HG03095 (cell line): ENCODE measurements at regions not wholly inside any gene's neighbourhood (a gene's known extent, or its start where the extent isn't known, plus 50 kb on each side); places are given as distances from the start of the nearest gene placed in this dataset.
A peak's percentile ranks its signal among the peaks of the same experiment; 100 is the strongest.

ENCODE experiments used
- ATAC-seq: cut with Tn5 transposase; IDR thresholded peaks from one replicate; pipeline ENCODE4 v1.9.1; 2021; ENCODE audit warnings: moderate library complexity; ENCODE audit not compliant: unreplicated experiment

GRCh38 chr6:1545654-1546053 is 64.1 kb upstream of the FOXC1 start:
- no peak for ATAC-seq

DNA sequence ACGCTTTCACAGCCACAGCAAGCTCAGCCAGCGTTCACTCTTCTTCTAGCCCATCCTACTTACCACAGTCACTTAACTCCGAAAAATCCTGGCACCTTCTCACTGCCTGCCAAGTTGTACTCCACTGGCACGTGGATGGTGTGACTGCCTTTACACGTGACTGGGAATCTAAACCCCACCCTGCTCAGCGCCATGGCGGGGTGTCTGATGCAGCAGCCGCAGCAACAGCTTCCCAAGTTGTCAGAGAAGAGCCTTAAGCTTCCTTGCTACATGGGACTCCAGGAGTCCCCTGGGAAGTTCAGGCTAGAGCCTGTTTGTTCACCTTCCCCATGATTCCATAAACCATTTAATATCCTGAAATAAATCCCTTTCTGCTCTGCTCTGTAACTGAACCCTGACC is 61.9 kb upstream of the FOXC1 start:
- ATAC-seq = no peak

GRCh38 chr6:1551249-1551648 is 58.5 kb upstream of the FOXC1 start:
- no peak for ATAC-seq

DNA sequence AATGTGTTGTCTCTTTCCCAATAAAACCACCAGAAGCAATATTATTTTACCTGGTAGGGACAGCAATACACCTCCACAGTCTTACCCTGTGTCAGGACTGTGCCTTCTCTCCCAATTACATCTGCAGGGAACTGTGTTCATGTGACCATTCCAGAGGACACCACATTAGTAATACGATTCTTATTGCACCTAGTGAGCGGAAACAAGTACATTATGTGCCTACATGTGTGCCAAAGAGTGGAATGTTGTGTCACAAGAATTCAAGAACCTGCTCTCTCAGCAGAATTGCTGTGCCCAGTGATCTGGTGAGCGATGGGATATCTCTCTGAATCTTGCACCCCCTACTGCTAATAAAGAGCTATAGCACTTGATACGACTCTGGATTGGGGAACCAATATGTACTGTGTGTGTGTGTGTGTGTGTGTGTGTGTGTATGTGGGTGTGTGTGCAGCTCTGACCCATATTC is 57.4 kb upstream of the FOXC1 start:
- ATAC-seq = no peak

GRCh38 chr6:1553562-1554083 is 56.1 kb upstream of the FOXC1 start:
- no peak for ATAC-seq

GRCh38 chr6:1554141-1554475 is 55.6 kb upstream of the FOXC1 start:
- ATAC-seq = no peak

- peak; percentile 70 for ATAC-seq
These were observed 55.0 kb upstream of the FOXC1 start for GRCh38 chr6:1554476-1555310.

GRCh38 chr6:1558388-1558787 is 51.3 kb upstream of the FOXC1 start:
- ATAC-seq = no peak
